RWPE1 (cell line): ENCODE measurements at regions not wholly inside any gene's neighbourhood (a gene's known extent, or its start where the extent isn't known, plus 50 kb on each side); places are given as distances from the start of the nearest gene placed in this dataset.

Source experiments
- CTCF ChIA-PET: fragments of 350-600 bp; sonication (Branson Sonifier 250); formaldehyde crosslinking; extraction: SDS; loops from one replicate; lab custom pipeline; 2021; lab: Yijun Ruan, JAX
- POLR2A ChIA-PET: fragments of 400-600 bp; formaldehyde crosslinking; extraction: SDS; loops from one replicate; lab custom pipeline; 2020; ENCODE audit warnings: antibody characterized with exemption; ENCODE audit not compliant: low non-redundant PET; lab: Yijun Ruan, JAX
- DNase-seq: peaks from one replicate; pipeline ENCODE4 v3.0.0; 2012; ENCODE audit warnings: low spot score
- H3K27ac ChIP-seq: fragments of 450-650 bp; 2 replicates; pipeline ENCODE4 v1.5.1; 2017
- CTCF ChIP-seq: fragments of 450-650 bp; conservative IDR thresholded peaks from 2 replicates; pipeline ENCODE4 v1.5.1; 2017; ENCODE audit warnings: low read depth, mild to moderate bottlenecking

- no peak for DNase-seq
- H3K27ac ChIP-seq = no peak overlapping the region
- ChIA-PET CTCF (interaction anchor here (0.6 kb wide), 1 partner anchor 118 kb away, joined by 4 read pairs; no protein-coding TSS in a partner anchor), POLR2A (no interaction called here)
- no peak for TF ChIP-seq CTCF
Observed at GRCh38 chr14:46248001-46248630, 403.5 kb downstream of the RPL10L start.

- no peak overlapping the region for H3K27ac ChIP-seq
- TF ChIP-seq CTCF = no peak
- no peak for DNase-seq
- ChIA-PET POLR2A (no interaction called here), CTCF (no interaction called here)
Observed at GRCh38 chr14:46245276-46245675, 406.3 kb downstream of the RPL10L start.

- ChIA-PET POLR2A (no interaction called here), CTCF (no interaction called here)
- no peak for DNase-seq
- no peak for TF ChIP-seq CTCF
- H3K27ac ChIP-seq = no peak overlapping the region
Observed at GRCh38 chr14:46233786-46234185, 417.8 kb downstream of the RPL10L start.

DNA sequence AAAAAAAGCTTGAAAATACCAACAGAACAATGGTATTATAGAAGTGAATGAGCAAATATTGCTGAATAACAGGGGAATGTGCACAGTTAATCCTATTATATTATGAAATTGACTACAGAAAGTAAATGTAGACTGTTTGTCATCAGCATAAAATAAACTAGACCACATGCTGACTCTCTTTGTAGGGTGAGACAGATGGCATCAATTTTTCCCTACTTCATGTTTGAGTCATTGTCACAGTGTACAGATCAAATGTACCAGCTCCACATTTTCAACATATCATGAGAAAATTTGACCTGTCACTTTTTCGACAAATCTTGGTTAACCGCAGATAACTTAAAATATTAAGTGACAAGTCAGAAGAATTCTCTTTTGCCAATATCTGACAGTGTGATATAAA is 421.0 kb downstream of the RPL10L start:
- DNase-seq = no peak
- ChIA-PET CTCF (no interaction called here), POLR2A (no interaction called here)
- no peak for TF ChIP-seq CTCF
- H3K27ac ChIP-seq = no peak overlapping the region

DNA sequence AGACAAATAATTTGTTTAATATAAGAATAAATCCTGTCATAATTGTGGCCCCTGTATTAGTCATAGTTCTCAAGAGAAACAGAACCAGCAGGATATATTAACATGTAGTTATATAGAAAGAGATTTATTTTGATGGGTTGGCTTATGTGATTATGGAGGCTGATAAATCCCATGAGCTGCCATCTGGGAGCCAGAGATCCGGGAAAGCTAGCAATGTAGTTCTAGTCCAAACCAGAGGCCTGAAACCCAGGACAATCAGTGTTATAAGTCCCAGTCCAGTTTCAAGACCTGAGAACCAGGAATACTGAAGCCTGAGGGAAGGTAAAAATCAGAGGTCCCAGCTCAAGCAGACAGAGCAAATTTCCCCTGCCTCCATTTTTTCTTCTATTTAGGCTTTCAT is 435.8 kb downstream of the RPL10L start:
- ChIA-PET POLR2A (no interaction called here), CTCF (no interaction called here)
- no peak for DNase-seq
- TF ChIP-seq CTCF = no peak
- H3K27ac ChIP-seq = no peak overlapping the region

DNA sequence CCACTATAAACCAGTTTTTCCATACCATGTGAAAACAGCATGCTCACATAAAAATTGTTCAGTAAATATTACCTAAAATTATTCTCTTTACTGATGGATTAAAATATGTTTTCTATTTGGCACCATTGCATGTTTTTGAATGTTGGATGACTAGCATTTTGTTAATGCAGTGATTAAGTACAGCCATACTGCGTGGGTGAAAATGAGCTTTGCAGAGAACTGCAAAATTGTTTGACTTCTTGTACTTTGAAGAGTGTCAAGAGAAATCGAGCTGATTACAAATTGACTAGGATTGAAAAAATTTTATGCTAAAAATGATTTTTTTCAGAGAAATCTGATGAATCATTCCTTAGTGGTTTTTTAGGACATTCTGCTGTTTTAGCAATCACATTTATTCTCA is 452.9 kb downstream of the RPL10L start:
- H3K27ac ChIP-seq = no peak overlapping the region
- POLR2A ChIA-PET = no interaction called here
- CTCF ChIA-PET = no interaction called here
- TF ChIP-seq CTCF = no peak
- DNase-seq = no peak
